ENCODE measurements at regions not wholly inside any gene's neighbourhood (a gene's known extent, or its start where the extent isn't known, plus 50 kb on each side); places are given as distances from the start of the nearest gene placed in this dataset.

DNA sequence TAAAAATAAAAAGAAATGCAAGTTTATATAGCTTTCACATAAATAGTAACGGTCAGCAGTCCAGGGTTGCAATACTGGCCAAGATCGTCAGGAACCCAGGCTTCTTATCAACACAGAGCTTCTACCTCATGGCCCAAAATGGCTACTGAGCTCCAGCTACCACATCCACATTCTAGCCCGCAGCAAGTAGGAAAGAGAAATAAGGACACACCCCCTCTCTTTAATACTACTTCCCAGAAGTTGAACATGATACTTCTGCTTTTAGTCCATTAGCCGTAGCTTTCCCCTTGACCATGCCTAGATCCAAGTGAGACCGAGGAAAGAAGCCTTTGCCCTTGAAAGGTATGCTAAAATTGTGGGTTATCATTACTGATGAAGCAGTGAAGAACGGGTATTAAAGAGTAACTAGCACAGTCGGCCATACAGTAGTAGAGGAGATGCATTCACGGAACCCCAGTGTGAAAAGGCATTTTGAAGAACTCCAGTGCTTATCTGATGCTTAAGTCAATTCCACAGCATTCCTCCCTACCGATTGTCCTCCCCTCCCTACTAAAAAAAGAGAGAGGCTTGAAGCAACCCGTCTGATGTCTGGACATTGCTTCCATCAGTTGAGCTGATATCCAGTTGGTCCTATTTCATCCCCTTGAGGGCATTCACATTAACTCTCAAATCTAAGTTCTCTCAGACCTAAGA lies 226.9 kb upstream of the RREB1 start:
- DNase-seq (ENCODE audit: low spot score) = no peak
- no peak overlapping the region for H2AFZ ChIP-seq (replicated peaks)
- no peak overlapping the region for H3K4me3 ChIP-seq
- no peaks in the 10 kb centered on the region for H3K27me3 ChIP-seq
- no peaks in the 10 kb centered on the region for H3K36me3 Mint-ChIP-seq
- H3K36me3 ChIP-seq = no peaks in the 10 kb centered on the region
- H3K27ac ChIP-seq = no peak overlapping the region
- no peaks in the 10 kb centered on the region for H3K4me1 Mint-ChIP-seq
- TF ChIP-seq, protein P1, sequence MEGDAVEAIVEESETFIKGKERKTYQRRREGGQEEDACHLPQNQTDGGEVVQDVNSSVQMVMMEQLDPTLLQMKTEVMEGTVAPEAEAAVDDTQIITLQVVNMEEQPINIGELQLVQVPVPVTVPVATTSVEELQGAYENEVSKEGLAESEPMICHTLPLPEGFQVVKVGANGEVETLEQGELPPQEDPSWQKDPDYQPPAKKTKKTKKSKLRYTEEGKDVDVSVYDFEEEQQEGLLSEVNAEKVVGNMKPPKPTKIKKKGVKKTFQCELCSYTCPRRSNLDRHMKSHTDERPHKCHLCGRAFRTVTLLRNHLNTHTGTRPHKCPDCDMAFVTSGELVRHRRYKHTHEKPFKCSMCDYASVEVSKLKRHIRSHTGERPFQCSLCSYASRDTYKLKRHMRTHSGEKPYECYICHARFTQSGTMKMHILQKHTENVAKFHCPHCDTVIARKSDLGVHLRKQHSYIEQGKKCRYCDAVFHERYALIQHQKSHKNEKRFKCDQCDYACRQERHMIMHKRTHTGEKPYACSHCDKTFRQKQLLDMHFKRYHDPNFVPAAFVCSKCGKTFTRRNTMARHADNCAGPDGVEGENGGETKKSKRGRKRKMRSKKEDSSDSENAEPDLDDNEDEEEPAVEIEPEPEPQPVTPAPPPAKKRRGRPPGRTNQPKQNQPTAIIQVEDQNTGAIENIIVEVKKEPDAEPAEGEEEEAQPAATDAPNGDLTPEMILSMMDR (IDR thresholded peaks at IDR 0.05) = no peak
- TF ChIP-seq EZH2 (IDR thresholded peaks at IDR 0.05) (no peak), EZH2phosphoT487 (IDR thresholded peaks at IDR 0.05) (no peak)
- H3K27me3 Mint-ChIP-seq (ENCODE audit: insufficient read depth, low read depth) = peaks cover 3% of the 10 kb centered on the region
- H4K20me1 ChIP-seq (ENCODE audit: low read depth) = no peaks in the 10 kb centered on the region
- H3K4me1 ChIP-seq = no peaks in the 10 kb centered on the region
- no peak overlapping the region for H3K27ac Mint-ChIP-seq
- H3K4me3 Mint-ChIP-seq = no peak overlapping the region
- H3K9me3 Mint-ChIP-seq = no peaks in the 10 kb centered on the region
- H3K4me2 ChIP-seq = no peak overlapping the region
- no peak overlapping the region for H3K9ac ChIP-seq
- no peaks in the 10 kb centered on the region for H3K79me2 ChIP-seq (ENCODE audit: low read depth)
- H3K9me3 ChIP-seq (ENCODE audit: low read depth) = no peaks in the 10 kb centered on the region
- no peaks in the 10 kb centered on the region for H3F3A ChIP-seq (ENCODE audit: low read depth)

DNA sequence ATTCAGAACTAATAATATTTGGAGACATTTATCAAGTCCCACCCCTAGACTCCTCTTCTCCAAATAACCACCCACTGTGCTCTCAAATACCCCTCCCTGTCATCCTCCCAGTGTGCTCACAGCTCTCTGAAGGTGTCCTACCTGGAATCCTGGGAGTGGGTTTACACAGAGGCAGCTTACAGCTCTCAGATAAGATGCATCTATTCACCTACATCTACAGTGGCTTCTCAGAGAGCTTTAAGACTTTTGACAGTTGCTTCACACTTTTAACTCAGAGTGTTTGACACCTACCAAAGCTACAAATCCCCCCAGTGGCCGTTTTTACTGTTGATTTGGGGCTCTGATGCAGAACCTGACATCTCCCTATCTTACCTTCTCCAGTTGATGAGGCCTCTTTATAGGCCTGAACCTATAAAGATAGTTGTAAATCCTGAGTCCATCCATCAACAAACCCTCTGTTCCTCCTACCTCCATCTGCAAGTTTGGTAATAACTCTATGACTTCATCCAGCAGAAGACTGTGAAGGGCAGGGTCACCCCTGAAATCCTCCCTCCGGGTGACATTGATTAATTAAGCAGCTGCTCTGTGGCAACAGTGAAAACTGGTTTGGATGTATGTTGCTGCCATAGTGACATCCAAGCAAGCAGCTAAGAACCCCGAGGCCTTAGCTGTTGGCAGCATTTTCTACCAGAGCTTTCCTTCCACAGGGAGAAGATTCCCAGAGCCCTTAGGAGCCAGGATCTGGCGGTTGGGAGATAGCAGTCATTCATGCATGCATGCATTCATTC lies 226.1 kb upstream of the RREB1 start:
- H3K27me3 ChIP-seq = no peaks in the 10 kb centered on the region
- H3K4me3 Mint-ChIP-seq = no peak overlapping the region
- H3K9ac ChIP-seq = no peak overlapping the region

DNA sequence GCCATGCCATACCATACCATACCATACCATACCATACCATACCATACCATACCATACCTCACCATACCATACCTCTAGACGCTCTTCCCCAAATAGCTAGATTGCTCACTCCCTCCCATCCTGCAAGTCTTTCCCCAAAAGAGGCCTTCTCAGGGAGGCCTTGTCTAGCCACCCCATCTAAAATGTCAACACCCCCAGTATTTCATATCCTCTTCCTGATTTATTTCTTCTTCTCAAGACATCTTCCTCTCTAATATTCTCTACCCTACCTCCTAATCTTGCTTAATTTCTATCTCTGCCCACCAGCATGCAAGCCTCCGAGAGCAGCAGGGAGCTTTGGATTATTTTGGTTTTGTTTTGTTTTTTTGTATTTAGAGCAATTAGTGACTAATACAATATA lies 225.2 kb upstream of the RREB1 start:
- TF ChIP-seq EZH2phosphoT487 (IDR thresholded peaks at IDR 0.05) (no peak), EZH2 (IDR thresholded peaks at IDR 0.05) (no peak)
- TF ChIP-seq, protein P1 (IDR thresholded peaks at IDR 0.05) = no peak
- Mint-ChIP-seq H3K9me3 (no peaks in the 10 kb centered on the region), H3K36me3 (no peaks in the 10 kb centered on the region), H3K4me1 (no peaks in the 10 kb centered on the region), H3K27me3 (ENCODE audit: insufficient read depth, low read depth) (peaks cover 3% of the 10 kb centered on the region), H3K27ac (no peak overlapping the region), H3K4me3 (no peak overlapping the region)
- H2AFZ ChIP-seq (replicated peaks) = no peak overlapping the region
- no peak for DNase-seq (ENCODE audit: low spot score)
- H3K9ac ChIP-seq = no peak overlapping the region
- H3K4me3 ChIP-seq = no peak overlapping the region
- H3K79me2 ChIP-seq (ENCODE audit: low read depth) = no peaks in the 10 kb centered on the region
- no peaks in the 10 kb centered on the region for H3K9me3 ChIP-seq (ENCODE audit: low read depth)
- no peaks in the 10 kb centered on the region for H3K27me3 ChIP-seq
- H3K27ac ChIP-seq = no peak overlapping the region
- H3K36me3 ChIP-seq = no peaks in the 10 kb centered on the region
- H3F3A ChIP-seq (ENCODE audit: low read depth) = no peaks in the 10 kb centered on the region
- no peaks in the 10 kb centered on the region for H4K20me1 ChIP-seq (ENCODE audit: low read depth)
- no peak overlapping the region for H3K4me2 ChIP-seq
- H3K4me1 ChIP-seq = no peaks in the 10 kb centered on the region

More for the DNA sequence above, 226.1 kb upstream of the RREB1 start:
- H3K9me3 Mint-ChIP-seq = no peaks in the 10 kb centered on the region
- Histone ChIP-seq H3K4me3 (no peak overlapping the region), H3K27ac (no peak overlapping the region), H2AFZ (replicated peaks) (no peak overlapping the region), H3K79me2 (ENCODE audit: low read depth) (no peaks in the 10 kb centered on the region), H3F3A (ENCODE audit: low read depth) (no peaks in the 10 kb centered on the region), H3K9me3 (ENCODE audit: low read depth) (no peaks in the 10 kb centered on the region), H3K4me2 (no peak overlapping the region), H3K4me1 (no peaks in the 10 kb centered on the region), H3K36me3 (no peaks in the 10 kb centered on the region), H4K20me1 (ENCODE audit: low read depth) (no peaks in the 10 kb centered on the region)
- H3K27ac Mint-ChIP-seq = no peak overlapping the region
- TF ChIP-seq, protein P1 (IDR thresholded peaks at IDR 0.05) = no peak
- TF ChIP-seq EZH2phosphoT487 (IDR thresholded peaks at IDR 0.05) = no peak
- no peak for TF ChIP-seq EZH2 (IDR thresholded peaks at IDR 0.05)
- no peak for DNase-seq (ENCODE audit: low spot score)
- peaks cover 3% of the 10 kb centered on the region for H3K27me3 Mint-ChIP-seq (ENCODE audit: insufficient read depth, low read depth)
- no peaks in the 10 kb centered on the region for H3K4me1 Mint-ChIP-seq
- H3K36me3 Mint-ChIP-seq = no peaks in the 10 kb centered on the region

All from neural progenitor cell (in vitro differentiated cells).